ENCODE measurements at regions not wholly inside any gene's neighbourhood (a gene's known extent, or its start where the extent isn't known, plus 50 kb on each side); places are given as distances from the start of the nearest gene placed in this dataset.
"Not testable (repeated sequence)": the region's sequence is repeated elsewhere in the genome, so short reads cannot be mapped to it uniquely, and the experiment has no call there.

DNA sequence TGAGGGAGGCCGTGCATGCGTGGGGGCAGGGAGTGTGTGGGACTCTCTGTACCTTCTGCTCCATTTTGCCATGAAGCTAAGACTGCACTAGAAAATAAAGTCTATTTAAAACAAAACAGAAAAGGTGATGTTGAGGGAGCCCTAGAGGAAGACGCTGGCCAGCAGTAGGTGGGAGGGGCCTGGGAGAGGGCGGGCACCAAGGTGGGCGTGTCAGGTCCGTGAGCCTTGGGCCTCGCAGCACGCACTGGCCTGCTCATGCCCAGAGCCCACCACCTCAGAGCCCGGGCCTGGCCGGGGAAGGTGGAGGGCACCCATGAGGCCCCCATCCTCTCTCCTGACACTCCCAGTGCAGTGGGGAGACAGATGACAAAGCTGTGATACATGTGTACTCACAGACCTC, 5408.3 kb upstream of the TPTE start:
- H2AFZ ChIP-seq (replicated peaks; ENCODE audit: low read length, poor library complexity); H3K56ac ChIP-seq (ENCODE audit: extremely low read depth, insufficient read depth, low read length); dilution Hi-C loops (cut with HindIII; ENCODE audit: low sequenced_read_pairs, unreplicated experiment); H3K9ac ChIP-seq (ENCODE audit: low read depth, low read length); H2BK20ac ChIP-seq (ENCODE audit: low read depth, low read length); CTCF ChIA-PET; intact Hi-C loops (cut with micrococcal nuclease); H3K79me1 ChIP-seq (ENCODE audit: low read depth in 1 of 2, low read length in 2 of 2); H3K4ac ChIP-seq (ENCODE audit: low read depth, low read length); H4K91ac ChIP-seq (ENCODE audit: insufficient read depth, low read depth, low read length); H2BK120ac ChIP-seq (ENCODE audit: low read depth, low read length); H2BK15ac ChIP-seq (ENCODE audit: low read depth, low read length); BruUV-seq (replicated peaks); H3K9me3 ChIP-seq (ENCODE audit: control insufficient read depth, insufficient read depth, low read length); H2AK9ac ChIP-seq (replicated peaks; ENCODE audit: low read depth, low read length, poor library complexity); in situ Hi-C loops (cut with MboI; ENCODE audit: low sequenced_read_pairs); H4K8ac ChIP-seq (ENCODE audit: low read depth in 2 of 2, low read length in 2 of 2); ATAC-seq (ENCODE audit: low read depth); H3K4me2 ChIP-seq (ENCODE audit: low read depth, low read length); H4K5ac ChIP-seq (ENCODE audit: low read depth, low read length); H3K27me3 ChIP-seq (ENCODE audit: control insufficient read depth, insufficient read depth, low read length); H3K9me1 ChIP-seq (ENCODE audit: insufficient read depth, low read length); H2AK5ac ChIP-seq (ENCODE audit: low read depth, low read length); POLR2A ChIA-PET (ENCODE audit: unreplicated experiment); H4K20me1 ChIP-seq (ENCODE audit: insufficient read depth, low read length); H3K4me3 ChIP-seq (ENCODE audit: insufficient read depth, low read depth, low read length); H3K27ac ChIP-seq (ENCODE audit: insufficient read depth, low read length); H3K14ac ChIP-seq (replicated peaks; ENCODE audit: low read depth, low read length); H3K23ac ChIP-seq (ENCODE audit: low read depth, low read length); H3K4me1 ChIP-seq (ENCODE audit: control insufficient read depth, insufficient read depth, low read length); H3K18ac ChIP-seq (ENCODE audit: low read depth, low read length); DNase-seq; H2BK5ac ChIP-seq (ENCODE audit: low read depth, low read length, poor library complexity, severe bottlenecking); H3K36me3 ChIP-seq (ENCODE audit: control insufficient read depth, insufficient read depth, low read length): not testable (repeated sequence)
- no CpG with 5 or more reads among the region's 10 CpGs for WGBS, 2 experiments (ENCODE audit: extremely low coverage in 2 of 2, insufficient read length in 1 of 2)

DNA sequence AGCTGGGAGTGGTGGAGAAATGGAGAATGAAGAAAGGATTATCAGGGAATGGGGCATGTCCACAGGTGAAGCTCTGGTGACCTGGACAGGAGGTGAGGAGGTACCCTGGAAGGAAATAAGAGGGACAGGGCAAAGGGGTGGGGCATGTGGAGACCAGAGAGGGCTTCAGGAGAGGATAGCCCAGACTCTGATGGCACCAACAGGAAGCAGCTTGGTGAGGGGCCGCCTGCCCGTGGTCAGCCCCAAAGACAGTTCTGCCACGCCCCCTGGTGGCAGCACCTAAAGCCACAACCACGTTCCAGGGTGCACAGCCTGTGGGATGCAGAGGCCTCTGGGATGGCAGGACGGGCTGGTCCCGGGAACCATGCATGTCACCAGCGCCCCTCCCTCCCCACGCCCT, 5406.9 kb upstream of the TPTE start:
- H4K20me1 ChIP-seq (ENCODE audit: insufficient read depth, low read length); H3K4ac ChIP-seq (ENCODE audit: low read depth, low read length); H2AK5ac ChIP-seq (ENCODE audit: low read depth, low read length); H4K91ac ChIP-seq (ENCODE audit: insufficient read depth, low read depth, low read length); H3K79me1 ChIP-seq (ENCODE audit: low read depth in 1 of 2, low read length in 2 of 2); H2BK120ac ChIP-seq (ENCODE audit: low read depth, low read length); in situ Hi-C loops (cut with MboI; ENCODE audit: low sequenced_read_pairs); H3K23ac ChIP-seq (ENCODE audit: low read depth, low read length); H3K4me3 ChIP-seq (ENCODE audit: insufficient read depth, low read depth, low read length); DNase-seq; H2BK15ac ChIP-seq (ENCODE audit: low read depth, low read length); H2AK9ac ChIP-seq (replicated peaks; ENCODE audit: low read depth, low read length, poor library complexity); CTCF ChIA-PET; H3K9ac ChIP-seq (ENCODE audit: low read depth, low read length); H4K8ac ChIP-seq (ENCODE audit: low read depth in 2 of 2, low read length in 2 of 2); H2BK20ac ChIP-seq (ENCODE audit: low read depth, low read length); dilution Hi-C loops (cut with HindIII; ENCODE audit: low sequenced_read_pairs, unreplicated experiment); H3K9me1 ChIP-seq (ENCODE audit: insufficient read depth, low read length); H3K27ac ChIP-seq (ENCODE audit: insufficient read depth, low read length); H3K56ac ChIP-seq (ENCODE audit: extremely low read depth, insufficient read depth, low read length); BruUV-seq (replicated peaks); H2AFZ ChIP-seq (replicated peaks; ENCODE audit: low read length, poor library complexity); H3K36me3 ChIP-seq (ENCODE audit: control insufficient read depth, insufficient read depth, low read length); H3K18ac ChIP-seq (ENCODE audit: low read depth, low read length); H3K27me3 ChIP-seq (ENCODE audit: control insufficient read depth, insufficient read depth, low read length); H3K14ac ChIP-seq (replicated peaks; ENCODE audit: low read depth, low read length); H3K4me2 ChIP-seq (ENCODE audit: low read depth, low read length); H2BK5ac ChIP-seq (ENCODE audit: low read depth, low read length, poor library complexity, severe bottlenecking); intact Hi-C loops (cut with micrococcal nuclease); H3K4me1 ChIP-seq (ENCODE audit: control insufficient read depth, insufficient read depth, low read length); H3K9me3 ChIP-seq (ENCODE audit: control insufficient read depth, insufficient read depth, low read length); H4K5ac ChIP-seq (ENCODE audit: low read depth, low read length); POLR2A ChIA-PET (ENCODE audit: unreplicated experiment): not testable (repeated sequence)
- no CpG with 5 or more reads among the region's 8 CpGs for WGBS, 2 experiments (ENCODE audit: extremely low coverage in 2 of 2, insufficient read length in 1 of 2)
- ATAC-seq (ENCODE audit: low read depth), result peak; percentile 79

Measured in IMR-90 (cell line).